HL-60 (cell line): ENCODE measurements at regions not wholly inside any gene's neighbourhood (a gene's known extent, or its start where the extent isn't known, plus 50 kb on each side); places are given as distances from the start of the nearest gene placed in this dataset.

Source experiments
- DNase-seq, 2 experiments: peaks; one replicate each; pipeline ENCODE4 v3.0.0-alpha.2; 2010 to 2020; ENCODE audit warnings: low read depth in 1 of 2, low spot score in 1 of 2
- H3K27ac ChIP-seq: fragments of 250-450 bp; sonication (Bioruptor Pico); replicated peaks from 2 replicates; pipeline ENCODE4 v1.5.1; 2020; ENCODE audit warnings: mild to moderate bottlenecking, moderate library complexity
- H3K27me3 ChIP-seq: fragments of 250-450 bp; sonication (Bioruptor Pico); 2 replicates; pipeline ENCODE4 v1.5.1; 2021; ENCODE audit warnings: mild to moderate bottlenecking, moderate library complexity; ENCODE audit not compliant: insufficient read depth, poor library complexity, severe bottlenecking
- H3K4me3 ChIP-seq: replicated peaks from 2 replicates; pipeline ENCODE4 v1.5.1; 2011; ENCODE audit warnings: mild to moderate bottlenecking, control low read depth, low read length; ENCODE audit not compliant: insufficient read depth
- CTCF ChIP-seq: IDR thresholded peaks from one replicate; pipeline ENCODE4 v1.5.1; 2011; ENCODE audit warnings: low read length, control low read depth, inconsistent platforms; ENCODE audit not compliant: insufficient read depth
- GABPA ChIP-seq: IDR thresholded peaks from 2 replicates; pipeline ENCODE4 v1.6.1; 2012; ENCODE audit warnings: low read depth
- POLR2AphosphoS5 ChIP-seq: IDR thresholded peaks from 2 replicates; pipeline ENCODE4 v1.6.1; 2012; ENCODE audit warnings: low read depth
- SPI1 ChIP-seq: IDR thresholded peaks from 2 replicates; pipeline ENCODE4 v1.6.1; 2012; ENCODE audit warnings: low read depth, mild to moderate bottlenecking, borderline replicate concordance
- TF ChIP-seq, protein P1 (sequence below): IDR thresholded peaks from 2 replicates; pipeline ENCODE4 v1.6.1; 2012; ENCODE audit warnings: low read depth; ENCODE audit not compliant: insufficient replicate concordance

GRCh38 chr6:141744971-141745370 lies 387.8 kb upstream of the GJE1 start:
- no peaks in the 10 kb centered on the region for H3K27me3 ChIP-seq
- H3K27ac ChIP-seq: no peak overlapping the region
- no peak for DNase-seq
- TF ChIP-seq POLR2AphosphoS5 (no peak), CTCF (no peak), GABPA (no peak), SPI1 (no peak)
- TF ChIP-seq, protein P1, sequence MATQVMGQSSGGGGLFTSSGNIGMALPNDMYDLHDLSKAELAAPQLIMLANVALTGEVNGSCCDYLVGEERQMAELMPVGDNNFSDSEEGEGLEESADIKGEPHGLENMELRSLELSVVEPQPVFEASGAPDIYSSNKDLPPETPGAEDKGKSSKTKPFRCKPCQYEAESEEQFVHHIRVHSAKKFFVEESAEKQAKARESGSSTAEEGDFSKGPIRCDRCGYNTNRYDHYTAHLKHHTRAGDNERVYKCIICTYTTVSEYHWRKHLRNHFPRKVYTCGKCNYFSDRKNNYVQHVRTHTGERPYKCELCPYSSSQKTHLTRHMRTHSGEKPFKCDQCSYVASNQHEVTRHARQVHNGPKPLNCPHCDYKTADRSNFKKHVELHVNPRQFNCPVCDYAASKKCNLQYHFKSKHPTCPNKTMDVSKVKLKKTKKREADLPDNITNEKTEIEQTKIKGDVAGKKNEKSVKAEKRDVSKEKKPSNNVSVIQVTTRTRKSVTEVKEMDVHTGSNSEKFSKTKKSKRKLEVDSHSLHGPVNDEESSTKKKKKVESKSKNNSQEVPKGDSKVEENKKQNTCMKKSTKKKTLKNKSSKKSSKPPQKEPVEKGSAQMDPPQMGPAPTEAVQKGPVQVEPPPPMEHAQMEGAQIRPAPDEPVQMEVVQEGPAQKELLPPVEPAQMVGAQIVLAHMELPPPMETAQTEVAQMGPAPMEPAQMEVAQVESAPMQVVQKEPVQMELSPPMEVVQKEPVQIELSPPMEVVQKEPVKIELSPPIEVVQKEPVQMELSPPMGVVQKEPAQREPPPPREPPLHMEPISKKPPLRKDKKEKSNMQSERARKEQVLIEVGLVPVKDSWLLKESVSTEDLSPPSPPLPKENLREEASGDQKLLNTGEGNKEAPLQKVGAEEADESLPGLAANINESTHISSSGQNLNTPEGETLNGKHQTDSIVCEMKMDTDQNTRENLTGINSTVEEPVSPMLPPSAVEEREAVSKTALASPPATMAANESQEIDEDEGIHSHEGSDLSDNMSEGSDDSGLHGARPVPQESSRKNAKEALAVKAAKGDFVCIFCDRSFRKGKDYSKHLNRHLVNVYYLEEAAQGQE: no peak
- no peak overlapping the region for H3K4me3 ChIP-seq

- DNase-seq: no peak
- Histone ChIP-seq H3K4me3 (no peak overlapping the region), H3K27ac (no peak overlapping the region), H3K27me3 (no peaks in the 10 kb centered on the region)
- TF ChIP-seq SPI1: no peak
- no peak for TF ChIP-seq CTCF
- TF ChIP-seq POLR2AphosphoS5: no peak
- TF ChIP-seq GABPA: no peak
- TF ChIP-seq, protein P1: no peak
Measured at GRCh38 chr6:141744194-141744925, 388.4 kb upstream of the GJE1 start.

DNA sequence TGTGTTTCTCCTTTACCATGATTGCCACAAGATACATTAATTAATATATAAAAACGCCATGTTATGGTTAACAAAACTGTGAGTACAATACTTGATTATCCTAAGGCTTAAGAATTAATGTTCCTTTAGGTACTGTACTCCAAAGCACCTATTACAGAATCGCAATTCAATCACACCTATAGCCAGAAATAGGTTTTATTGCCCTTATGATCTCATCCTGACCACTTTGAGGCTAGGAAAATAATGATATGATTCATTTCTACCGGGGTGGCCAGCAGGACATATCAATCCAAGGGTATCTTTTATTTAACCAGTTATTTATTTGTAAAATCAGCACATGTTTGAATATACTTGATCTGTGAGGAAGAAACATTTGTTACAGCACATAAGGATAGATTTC lies 396.6 kb upstream of the GJE1 start:
- H3K4me3 ChIP-seq: no peak overlapping the region
- H3K27ac ChIP-seq: no peak overlapping the region
- H3K27me3 ChIP-seq: no peaks in the 10 kb centered on the region
- TF ChIP-seq GABPA: no peak
- no peak for TF ChIP-seq POLR2AphosphoS5
- TF ChIP-seq CTCF: no peak
- no peak for TF ChIP-seq SPI1
- TF ChIP-seq, protein P1: no peak
- DNase-seq: no peak
